SK-N-SH (cell line): ENCODE measurements at regions not wholly inside any gene's neighbourhood (a gene's known extent, or its start where the extent isn't known, plus 50 kb on each side); places are given as distances from the start of the nearest gene placed in this dataset.

ENCODE experiments used
- CTCF ChIA-PET: fragments of 300-600, 350-600 bp; formaldehyde crosslinking; extraction: SDS; loops from one replicate; lab custom pipeline; 2021; lab: Yijun Ruan, JAX
- POLR2A ChIA-PET: fragments of 350-600 bp; sonication (Branson Sonifier 250); formaldehyde crosslinking; extraction: SDS; loops from one replicate; lab custom pipeline; 2020; ENCODE audit warnings: antibody characterized with exemption, inconsistent platforms; lab: Yijun Ruan, JAX
- DNase-seq: peaks from one replicate; pipeline ENCODE4 v3.0.0; 2012
- H2AFZ ChIP-seq: fragments of 200-600 bp; sonication (generic); 2 replicates; pipeline ENCODE4 v1.8.1; 2016; ENCODE audit warnings: antibody characterized with exemption, mild to moderate bottlenecking, low read depth
- H3F3A ChIP-seq: fragments of 200-600 bp; sonication (generic); replicated peaks from 2 replicates; pipeline ENCODE3; 2016; ENCODE audit warnings: antibody characterized with exemption, mild to moderate bottlenecking; ENCODE audit not compliant: insufficient read depth
- H3K27ac ChIP-seq, 2 experiments: fragments of 200-500 bp in 1 of 2; fragments of 200-600 bp in 1 of 2; sonication (Bioruptor generic) in 1 of 2; sonication (generic), shearing (Covaris generic) in 1 of 2; 2 replicates each; pipeline versions ENCODE4 v1.5.1 to v1.6.1; 2014 to 2016; ENCODE audit warnings: low read depth in 2 of 2, inconsistent platforms in 1 of 2, low read length in 1 of 2, mild to moderate bottlenecking in 1 of 2, mixed read lengths in 1 of 2
- H3K27me3 ChIP-seq: fragments of 200-600 bp; sonication (generic), shearing (Covaris generic); 2 replicates; pipeline ENCODE4 v1.6.1; 2016; ENCODE audit warnings: mixed run types; ENCODE audit not compliant: insufficient read depth
- H3K36me3 ChIP-seq, 2 experiments: fragments of 200-500 bp in 1 of 2; fragments of 200-600 bp in 1 of 2; sonication (Bioruptor generic) in 1 of 2; sonication (generic) in 1 of 2; replicated peaks in 1 of 2; 2 replicates each; pipeline versions ENCODE3 to v1.5.1; 2014 to 2016; ENCODE audit warnings: low read length in 1 of 2, mild to moderate bottlenecking in 1 of 2; ENCODE audit not compliant: insufficient read depth in 2 of 2, control insufficient read depth in 1 of 2
- H3K4me1 ChIP-seq, 2 experiments: fragments of 200-500 bp in 1 of 2; fragments of 200-600 bp in 1 of 2; sonication (Bioruptor generic) in 1 of 2; sonication (generic), shearing (Covaris generic) in 1 of 2; 2 replicates each; pipeline versions ENCODE4 v1.5.1 to v1.6.1; 2014 to 2016; ENCODE audit warnings: low read depth in 1 of 2, low read length in 1 of 2, mixed run types in 1 of 2; ENCODE audit not compliant: insufficient read depth in 2 of 2, control insufficient read depth in 1 of 2
- H3K4me2 ChIP-seq: fragments of 200-600 bp; sonication (generic), shearing (Covaris generic); 2 replicates; pipeline ENCODE4 v1.6.1; 2017; ENCODE audit warnings: mixed run types
- H3K4me3 ChIP-seq, 2 experiments: fragments of 200-500 bp in 1 of 2; fragments of 200-600 bp in 1 of 2; sonication (Bioruptor generic) in 1 of 2; sonication (generic), shearing (Covaris generic) in 1 of 2; 2 replicates each; pipeline versions ENCODE4 v1.5.1 to v1.8.1; 2014 to 2016; ENCODE audit warnings: low read depth in 2 of 2, inconsistent platforms in 1 of 2, low read length in 1 of 2, mild to moderate bottlenecking in 1 of 2, mixed read lengths in 1 of 2, moderate library complexity in 1 of 2
- H3K79me2 ChIP-seq: fragments of 200-600 bp; sonication (generic); 2 replicates; pipeline ENCODE4 v1.8.1; 2017; ENCODE audit warnings: mild to moderate bottlenecking; ENCODE audit not compliant: insufficient read depth
- H3K9ac ChIP-seq: fragments of 200-600 bp; sonication (generic); 2 replicates; pipeline ENCODE4 v1.6.1; 2017; ENCODE audit warnings: mixed run types
- H3K9me2 ChIP-seq: fragments of 200-600 bp; sonication (generic); 2 replicates; pipeline ENCODE4 v1.6.1; 2017; ENCODE audit warnings: mixed run types
- H3K9me3 ChIP-seq: fragments of 200-600 bp; sonication (generic); 2 replicates; pipeline ENCODE4 v1.6.1; 2017; ENCODE audit warnings: mixed run types, mild to moderate bottlenecking, moderate library complexity
- H4K20me1 ChIP-seq: fragments of 200-600 bp; sonication (generic); 2 replicates; pipeline ENCODE4 v1.6.1; 2017; ENCODE audit warnings: mild to moderate bottlenecking, mixed run types; ENCODE audit not compliant: insufficient read depth
- CHD2 ChIP-seq: fragments of 150-350 bp; IDR thresholded peaks from 2 replicates; pipeline ENCODE4 v1.6.1; 2018; ENCODE audit warnings: low read length; ENCODE audit not compliant: partially characterized antibody
- ELF1 ChIP-seq: IDR thresholded peaks from 2 replicates; pipeline ENCODE4 v1.4.0; 2012
- EP300 ChIP-seq, 2 experiments: IDR thresholded peaks; 2 replicates each; pipeline versions ENCODE4 v1.4.0 to v1.6.1; 2012; ENCODE audit warnings: borderline replicate concordance in 1 of 2, low read depth in 1 of 2, low read length in 1 of 2
- EZH2phosphoT487 ChIP-seq: fragments of 200-600 bp; sonication (generic); IDR thresholded peaks from 2 replicates; pipeline ENCODE4 v1.6.1; 2017; ENCODE audit warnings: low read depth, mixed run types, mild to moderate bottlenecking, antibody characterized with exemption, moderate library complexity, borderline replicate concordance
- FOXM1 ChIP-seq: IDR thresholded peaks from 2 replicates; pipeline ENCODE4 v1.4.0; 2012; ENCODE audit warnings: low read depth, mild to moderate bottlenecking
- GABPA ChIP-seq: IDR thresholded peaks from 2 replicates; pipeline ENCODE4 v1.4.0; 2012; ENCODE audit warnings: low read depth, mild to moderate bottlenecking
- GATA2 ChIP-seq: sonication (generic); formaldehyde crosslinking; IDR thresholded peaks from 2 replicates; pipeline ENCODE4 v1.5.0; 2020; ENCODE audit warnings: mild to moderate bottlenecking, missing genetic modification reagents
- MXI1 ChIP-seq: IDR thresholded peaks from 2 replicates; pipeline ENCODE4 v1.6.1; 2012; ENCODE audit warnings: mild to moderate bottlenecking, low read depth, low read length, improper control_type of control experiment
- NRF1 ChIP-seq: IDR thresholded peaks from 2 replicates; pipeline ENCODE4 v1.6.1; 2012; ENCODE audit warnings: low read depth, mild to moderate bottlenecking, low read length
- POLR2AphosphoS5 ChIP-seq: IDR thresholded peaks from 2 replicates; pipeline ENCODE4 v1.6.1; 2012; ENCODE audit warnings: low read depth, low read length
- RCOR1 ChIP-seq: fragments of 150-350 bp; IDR thresholded peaks from 2 replicates; pipeline ENCODE4 v1.6.1; 2017; ENCODE audit warnings: antibody characterized with exemption, low read length
- RFX5 ChIP-seq: IDR thresholded peaks from 2 replicates; pipeline ENCODE4 v1.6.1; 2012; ENCODE audit warnings: mild to moderate bottlenecking, improper control_type of control experiment, low read length
- SMC3 ChIP-seq: IDR thresholded peaks from 2 replicates; pipeline ENCODE4 v1.6.1; 2012; ENCODE audit warnings: low read depth, low read length, improper control_type of control experiment
- TAF1 ChIP-seq: IDR thresholded peaks from 2 replicates; pipeline ENCODE4 v1.6.1; 2012; ENCODE audit warnings: low read depth, mild to moderate bottlenecking, low read length, moderate library complexity, borderline replicate concordance
- TEAD4 ChIP-seq: IDR thresholded peaks from 2 replicates; pipeline ENCODE4 v1.4.0; 2012; ENCODE audit warnings: mild to moderate bottlenecking, borderline replicate concordance; ENCODE audit not compliant: insufficient read depth
- YY1 ChIP-seq: IDR thresholded peaks from 2 replicates; pipeline ENCODE4 v1.4.0; 2012; ENCODE audit warnings: low read depth, mild to moderate bottlenecking
- TF ChIP-seq, protein P1 (sequence below): IDR thresholded peaks from 2 replicates; pipeline ENCODE4; 2012
- TF ChIP-seq, protein P2 (sequence below): fragments of 200-600 bp; sonication (generic); IDR thresholded peaks from 2 replicates; pipeline ENCODE4 v1.6.1; 2017; ENCODE audit warnings: antibody characterized with exemption, mild to moderate bottlenecking, moderate library complexity
- TF ChIP-seq, protein P3 (sequence below): IDR thresholded peaks from 2 replicates; pipeline ENCODE4 v1.4.0; 2012; ENCODE audit warnings: low read depth, borderline replicate concordance
- TF ChIP-seq, protein P4 (sequence below): fragments of 150-350 bp; IDR thresholded peaks from 2 replicates; pipeline ENCODE4 v1.6.1; 2016; ENCODE audit warnings: mild to moderate bottlenecking, low read depth, low read length

DNA sequence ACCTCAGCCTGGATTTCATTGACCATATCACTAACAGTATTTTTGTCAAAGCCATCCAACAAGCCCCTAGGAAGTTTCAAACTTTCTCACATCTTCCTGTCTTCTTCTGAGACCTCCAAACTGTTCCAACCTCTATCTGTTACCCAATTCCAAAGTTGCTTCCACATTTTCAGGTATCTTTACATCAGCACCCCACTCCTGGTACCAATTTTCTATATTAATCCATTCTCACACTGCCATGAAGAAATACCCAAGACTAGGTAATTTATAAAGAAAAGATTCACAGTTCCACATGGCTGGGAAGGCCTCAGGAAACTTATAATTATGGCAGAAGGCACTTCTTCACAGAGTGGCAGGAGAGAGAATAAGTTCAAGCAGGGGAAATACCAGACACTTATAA lies 571.9 kb upstream of the PHF14 start:
- POLR2A ChIA-PET = no interaction called here

More for the DNA sequence above, 571.9 kb upstream of the PHF14 start:
- Histone ChIP-seq H2AFZ (no peak overlapping the region), H4K20me1 (no peaks in the 10 kb centered on the region), H3K9me3 (peaks cover 18% of the 10 kb centered on the region)
- no peak for DNase-seq
- TF ChIP-seq, protein P1, sequence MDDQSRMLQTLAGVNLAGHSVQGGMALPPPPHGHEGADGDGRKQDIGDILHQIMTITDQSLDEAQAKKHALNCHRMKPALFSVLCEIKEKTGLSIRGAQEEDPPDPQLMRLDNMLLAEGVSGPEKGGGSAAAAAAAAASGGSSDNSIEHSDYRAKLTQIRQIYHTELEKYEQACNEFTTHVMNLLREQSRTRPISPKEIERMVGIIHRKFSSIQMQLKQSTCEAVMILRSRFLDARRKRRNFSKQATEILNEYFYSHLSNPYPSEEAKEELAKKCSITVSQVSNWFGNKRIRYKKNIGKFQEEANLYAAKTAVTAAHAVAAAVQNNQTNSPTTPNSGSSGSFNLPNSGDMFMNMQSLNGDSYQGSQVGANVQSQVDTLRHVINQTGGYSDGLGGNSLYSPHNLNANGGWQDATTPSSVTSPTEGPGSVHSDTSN = no peak
- TF ChIP-seq EP300 (IDR thresholded peaks at IDR 0.05; ENCODE audit: borderline replicate concordance in 1 of 2, low read depth in 1 of 2, low read length in 1 of 2) = no peak
- TF ChIP-seq POLR2AphosphoS5 = no peak
- no peak for TF ChIP-seq GABPA
- no peak for TF ChIP-seq RCOR1
- no peak for TF ChIP-seq YY1
- TF ChIP-seq GATA2 (CRISPR knock-in tag) = no peak
- no peak for TF ChIP-seq TEAD4
- no peak for TF ChIP-seq NRF1
- no peak for TF ChIP-seq ELF1
- TF ChIP-seq EZH2phosphoT487 = no peak
- TF ChIP-seq, protein P2, sequence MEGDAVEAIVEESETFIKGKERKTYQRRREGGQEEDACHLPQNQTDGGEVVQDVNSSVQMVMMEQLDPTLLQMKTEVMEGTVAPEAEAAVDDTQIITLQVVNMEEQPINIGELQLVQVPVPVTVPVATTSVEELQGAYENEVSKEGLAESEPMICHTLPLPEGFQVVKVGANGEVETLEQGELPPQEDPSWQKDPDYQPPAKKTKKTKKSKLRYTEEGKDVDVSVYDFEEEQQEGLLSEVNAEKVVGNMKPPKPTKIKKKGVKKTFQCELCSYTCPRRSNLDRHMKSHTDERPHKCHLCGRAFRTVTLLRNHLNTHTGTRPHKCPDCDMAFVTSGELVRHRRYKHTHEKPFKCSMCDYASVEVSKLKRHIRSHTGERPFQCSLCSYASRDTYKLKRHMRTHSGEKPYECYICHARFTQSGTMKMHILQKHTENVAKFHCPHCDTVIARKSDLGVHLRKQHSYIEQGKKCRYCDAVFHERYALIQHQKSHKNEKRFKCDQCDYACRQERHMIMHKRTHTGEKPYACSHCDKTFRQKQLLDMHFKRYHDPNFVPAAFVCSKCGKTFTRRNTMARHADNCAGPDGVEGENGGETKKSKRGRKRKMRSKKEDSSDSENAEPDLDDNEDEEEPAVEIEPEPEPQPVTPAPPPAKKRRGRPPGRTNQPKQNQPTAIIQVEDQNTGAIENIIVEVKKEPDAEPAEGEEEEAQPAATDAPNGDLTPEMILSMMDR = no peak
- TF ChIP-seq MXI1 = no peak
- TF ChIP-seq, protein P3, sequence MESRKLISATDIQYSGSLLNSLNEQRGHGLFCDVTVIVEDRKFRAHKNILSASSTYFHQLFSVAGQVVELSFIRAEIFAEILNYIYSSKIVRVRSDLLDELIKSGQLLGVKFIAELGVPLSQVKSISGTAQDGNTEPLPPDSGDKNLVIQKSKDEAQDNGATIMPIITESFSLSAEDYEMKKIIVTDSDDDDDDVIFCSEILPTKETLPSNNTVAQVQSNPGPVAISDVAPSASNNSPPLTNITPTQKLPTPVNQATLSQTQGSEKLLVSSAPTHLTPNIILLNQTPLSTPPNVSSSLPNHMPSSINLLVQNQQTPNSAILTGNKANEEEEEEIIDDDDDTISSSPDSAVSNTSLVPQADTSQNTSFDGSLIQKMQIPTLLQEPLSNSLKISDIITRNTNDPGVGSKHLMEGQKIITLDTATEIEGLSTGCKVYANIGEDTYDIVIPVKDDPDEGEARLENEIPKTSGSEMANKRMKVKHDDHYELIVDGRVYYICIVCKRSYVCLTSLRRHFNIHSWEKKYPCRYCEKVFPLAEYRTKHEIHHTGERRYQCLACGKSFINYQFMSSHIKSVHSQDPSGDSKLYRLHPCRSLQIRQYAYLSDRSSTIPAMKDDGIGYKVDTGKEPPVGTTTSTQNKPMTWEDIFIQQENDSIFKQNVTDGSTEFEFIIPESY = no peak
- TF ChIP-seq RFX5 = no peak
- TF ChIP-seq TAF1 = no peak
- TF ChIP-seq SMC3 = no peak
- TF ChIP-seq CHD2 = no peak
- TF ChIP-seq FOXM1 = no peak
- TF ChIP-seq, protein P4, sequence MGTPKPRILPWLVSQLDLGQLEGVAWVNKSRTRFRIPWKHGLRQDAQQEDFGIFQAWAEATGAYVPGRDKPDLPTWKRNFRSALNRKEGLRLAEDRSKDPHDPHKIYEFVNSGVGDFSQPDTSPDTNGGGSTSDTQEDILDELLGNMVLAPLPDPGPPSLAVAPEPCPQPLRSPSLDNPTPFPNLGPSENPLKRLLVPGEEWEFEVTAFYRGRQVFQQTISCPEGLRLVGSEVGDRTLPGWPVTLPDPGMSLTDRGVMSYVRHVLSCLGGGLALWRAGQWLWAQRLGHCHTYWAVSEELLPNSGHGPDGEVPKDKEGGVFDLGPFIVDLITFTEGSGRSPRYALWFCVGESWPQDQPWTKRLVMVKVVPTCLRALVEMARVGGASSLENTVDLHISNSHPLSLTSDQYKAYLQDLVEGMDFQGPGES = no peak
- TF ChIP-seq, all 33 proteins: peak for 0
- H3K27me3 ChIP-seq = no peaks in the 10 kb centered on the region
- H3K9me2 ChIP-seq = peaks cover 6% of the 10 kb centered on the region; the same call in 1 of the 2 replicates
- no peak overlapping the region for H3K4me3 ChIP-seq
- H3K27ac ChIP-seq = no peak overlapping the region
- CTCF ChIA-PET = interaction anchor here (1.5 to 2.8 kb wide), 2 partner anchors 11 to 46 kb away, joined by 3 to 19 read pairs; no protein-coding TSS in a partner anchor
- H3F3A ChIP-seq = no peaks in the 10 kb centered on the region
- no peaks in the 10 kb centered on the region for H3K4me1 ChIP-seq
- no peaks in the 10 kb centered on the region for H3K79me2 ChIP-seq
- no peak overlapping the region for H3K4me2 ChIP-seq
- H3K36me3 ChIP-seq = no peaks in the 10 kb centered on the region
- H3K9ac ChIP-seq = no peak overlapping the region
